Endothelial cell of umbilical vein (primary cell): ENCODE measurements at regions not wholly inside any gene's neighbourhood (a gene's known extent, or its start where the extent isn't known, plus 50 kb on each side); places are given as distances from the start of the nearest gene placed in this dataset.

Experiments used
- CTCF ChIP-seq, 2 donors: IDR thresholded peaks; 1 replicate in 1 of 2; 2 replicates in 1 of 2; pipeline ENCODE4 v1.5.1; 2011; ENCODE audit warnings: low read length in 2 of 2, mild to moderate bottlenecking in 2 of 2, moderate library complexity in 2 of 2, control low read depth in 1 of 2, inconsistent platforms in 1 of 2, low read depth in 1 of 2; ENCODE audit not compliant: insufficient read depth in 1 of 2; ENCODE audit errors: extremely low read depth in 1 of 2
- EZH2 ChIP-seq: IDR thresholded peaks from 2 replicates; pipeline ENCODE4 v1.6.1; 2012; ENCODE audit warnings: borderline replicate concordance, low read depth, mild to moderate bottlenecking, moderate library complexity, low read length, inconsistent platforms; ENCODE audit not compliant: severe bottlenecking
- GATA2 ChIP-seq: IDR thresholded peaks from 2 replicates; pipeline ENCODE4 v1.7.0; 2011; ENCODE audit warnings: low read depth, mild to moderate bottlenecking, moderate library complexity, mixed read lengths, low read length; ENCODE audit not compliant: insufficient read length, insufficient read depth
- JUN ChIP-seq: IDR thresholded peaks from 2 replicates; pipeline ENCODE4 v1.6.1; 2011; ENCODE audit warnings: borderline replicate concordance, low read depth; ENCODE audit not compliant: insufficient read length, insufficient read depth
- POLR2A ChIP-seq: IDR thresholded peaks from 2 replicates; pipeline ENCODE4 v1.6.1; 2012; ENCODE audit warnings: low read depth, mild to moderate bottlenecking, control low read depth, low read length

GRCh38 chr13:38141792-38142191, 207.9 kb upstream of the UFM1 start:
- TF ChIP-seq CTCF (IDR thresholded peaks at IDR 0.05; ENCODE audit: extremely low read depth in 1 of 2, insufficient read depth in 1 of 2, low read depth in 1 of 2, low read length in 2 of 2): no peak
- TF ChIP-seq POLR2A: no peak
- TF ChIP-seq JUN: no peak
- TF ChIP-seq GATA2: no peak
- no peak for TF ChIP-seq EZH2
